ENCODE measurements at regions not wholly inside any gene's neighbourhood (a gene's known extent, or its start where the extent isn't known, plus 50 kb on each side); places are given as distances from the start of the nearest gene placed in this dataset.

DNA sequence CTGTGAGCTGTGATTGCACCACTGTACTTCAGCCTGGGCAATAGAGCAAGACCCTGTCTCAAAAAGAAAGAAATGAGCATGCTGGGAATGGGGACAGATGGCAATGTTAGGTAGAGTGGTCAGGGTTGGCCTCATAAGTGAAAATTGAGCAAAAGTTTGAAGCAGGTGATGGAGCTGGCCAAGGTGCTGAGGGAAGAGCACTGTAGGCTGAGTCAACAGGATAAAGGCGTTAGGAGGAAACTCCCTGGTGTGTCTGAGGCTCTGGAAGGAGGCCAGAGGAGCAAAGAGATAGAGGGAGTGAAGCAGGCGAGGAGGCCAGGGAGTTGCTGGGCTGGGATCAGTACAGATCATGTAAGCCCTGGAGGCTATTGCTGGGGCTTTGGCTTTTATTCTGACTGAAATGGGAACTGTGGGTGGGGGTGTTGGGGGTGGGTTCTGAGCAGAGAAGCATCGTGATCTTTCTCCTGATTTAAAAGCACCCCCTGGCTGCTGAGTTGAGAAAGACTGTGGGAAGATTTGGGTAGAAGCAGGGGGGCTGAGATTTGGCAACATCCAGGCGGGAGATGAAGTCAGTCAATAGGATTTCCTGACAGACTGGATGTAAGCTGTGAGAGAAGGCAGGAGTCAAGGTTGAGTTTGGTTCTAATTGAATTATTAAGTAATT, 52.5 kb upstream of the VKORC1L1 start:
- Histone ChIP-seq H3K9me3 (ENCODE audit: control insufficient read depth in 1 of 2, low read length in 2 of 2) (no peaks in the 10 kb centered on the region), H3K36me3 (ENCODE audit: control insufficient read depth in 1 of 2, insufficient read depth in 2 of 2, low read length in 2 of 2) (no peaks in the 10 kb centered on the region), H3K4me3 (ENCODE audit: low read depth in 1 of 2, low read length in 2 of 2) (no peak overlapping the region), H3K27me3 (ENCODE audit: low read depth, low read length) (no peaks in the 10 kb centered on the region), H3K27ac (ENCODE audit: low read length) (no peak overlapping the region), H3K4me1 (ENCODE audit: control insufficient read depth in 1 of 2, insufficient read depth in 2 of 2, low read length in 2 of 2) (no peaks in the 10 kb centered on the region)

Measured in muscle layer of duodenum (tissue), 2 donors.